ENCODE measurements at regions not wholly inside any gene's neighbourhood (a gene's known extent, or its start where the extent isn't known, plus 50 kb on each side); places are given as distances from the start of the nearest gene placed in this dataset.

DNA sequence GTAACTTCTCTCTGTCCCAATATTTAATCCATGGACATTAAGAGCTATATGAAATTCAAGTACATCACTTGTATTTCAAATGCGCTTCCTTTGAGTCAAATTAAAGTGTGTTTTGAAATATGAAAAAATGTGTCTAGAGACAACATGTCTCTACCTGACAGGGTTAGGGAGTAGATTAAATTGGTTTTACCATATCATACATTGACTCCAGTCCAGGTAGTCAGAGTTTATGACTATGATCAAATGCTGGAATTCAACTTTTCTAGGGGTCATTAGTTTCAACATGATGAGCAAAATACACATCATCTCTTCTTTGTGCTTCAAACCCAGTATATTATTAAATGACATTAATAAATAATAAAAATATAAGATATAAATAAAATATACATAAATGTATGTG lies 259.2 kb downstream of the CDH10 start:
- no peak for DNase-seq

DNA sequence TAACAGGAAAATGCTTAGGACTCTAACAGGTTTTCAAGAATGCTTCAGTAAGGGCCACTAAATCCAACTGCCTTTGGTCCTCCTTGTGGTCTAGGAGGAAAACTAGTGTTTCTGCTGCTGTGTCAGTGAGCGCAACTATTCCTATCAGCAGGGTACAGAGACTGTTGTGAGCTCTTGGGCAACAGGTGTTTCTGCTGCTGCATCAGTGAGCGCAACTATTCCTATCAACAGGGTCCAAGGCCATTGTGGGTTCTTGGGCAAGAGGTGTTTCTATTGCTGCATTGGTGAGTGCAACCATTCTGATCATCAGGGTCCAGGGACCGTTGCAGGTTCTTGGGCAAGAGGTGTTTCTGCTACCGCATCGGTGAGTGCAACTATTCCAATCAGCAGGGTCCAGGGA lies 256.3 kb downstream of the CDH10 start:
- no peak for DNase-seq

DNA sequence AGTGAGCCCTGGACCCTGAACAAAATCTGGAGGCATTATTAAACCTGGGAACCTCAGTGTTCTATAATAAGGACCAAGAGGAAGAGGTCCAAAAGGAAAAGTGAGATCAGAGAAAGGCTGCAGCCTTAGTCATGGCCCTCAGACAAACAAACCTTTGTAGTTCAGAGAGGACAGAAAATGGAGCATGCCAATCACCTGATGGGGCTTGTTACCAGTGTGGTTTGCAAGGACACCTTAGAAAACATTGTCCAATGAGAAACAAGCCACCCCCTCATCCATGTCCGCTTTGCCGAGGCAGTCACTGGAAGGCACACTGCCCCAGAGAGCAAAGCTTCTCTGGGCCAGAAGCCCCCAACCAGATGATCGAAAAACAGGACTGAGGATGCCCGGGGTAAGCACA lies 254.8 kb downstream of the CDH10 start:
- DNase-seq: no peak

DNA sequence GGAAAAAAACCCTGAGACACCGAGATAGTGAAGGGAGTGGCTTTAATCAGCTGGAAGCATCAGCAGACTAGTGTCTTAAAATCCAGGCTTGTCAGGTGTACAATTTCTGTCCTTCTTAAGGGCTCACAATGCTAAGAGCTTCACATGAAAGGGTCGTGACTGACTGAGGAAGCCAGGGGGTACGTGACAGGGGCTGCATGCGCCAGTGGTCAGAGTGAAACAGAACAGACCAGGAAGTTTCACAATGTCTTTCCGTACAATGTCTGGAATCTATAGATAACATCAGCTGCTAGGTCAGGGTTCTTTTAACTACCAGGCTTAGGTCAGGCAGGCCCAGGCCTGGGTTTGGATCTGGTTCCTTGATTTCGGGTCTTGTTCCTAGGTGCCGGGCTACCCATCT lies 253.0 kb downstream of the CDH10 start:
- DNase-seq: no peak

DNA sequence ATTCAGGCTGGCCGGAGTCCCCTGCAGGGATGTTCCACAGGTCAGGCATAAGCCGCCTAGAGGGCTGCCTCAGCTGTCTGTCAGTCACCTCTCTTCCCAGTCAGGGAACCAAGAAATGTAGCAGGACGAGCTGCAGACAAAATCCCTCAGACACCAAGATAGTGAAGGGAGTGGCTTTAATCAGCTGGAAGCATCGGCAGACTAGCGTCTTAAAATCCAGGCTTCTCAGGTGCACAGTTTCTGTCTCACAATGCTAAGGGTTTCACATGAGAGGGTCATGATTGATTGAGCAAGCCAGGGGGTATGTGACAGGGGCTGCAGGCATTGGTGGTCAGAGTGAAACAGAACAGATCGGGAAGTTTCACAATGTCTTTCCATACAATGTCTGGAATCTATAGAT lies 247.2 kb downstream of the CDH10 start:
- no peak for DNase-seq

DNA sequence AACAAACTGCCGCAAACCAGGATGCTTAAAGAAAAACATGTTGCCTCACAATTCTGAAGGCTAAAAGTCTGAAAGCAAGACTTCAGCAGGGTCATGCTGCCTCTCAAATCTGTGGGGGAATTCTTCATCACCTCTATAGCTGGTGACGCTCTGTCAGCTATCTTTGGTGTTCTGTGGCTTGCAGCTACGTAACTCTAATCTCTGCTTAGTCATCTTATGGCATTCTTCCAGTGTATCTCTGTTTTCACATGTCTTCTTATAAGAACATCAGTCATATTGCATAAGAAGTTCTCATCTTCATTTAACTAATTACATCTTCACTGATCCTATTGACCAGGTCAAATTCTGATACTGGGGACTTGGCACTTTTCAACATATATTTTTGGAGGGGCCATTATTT lies 243.0 kb downstream of the CDH10 start:
- DNase-seq: no peak

DNA sequence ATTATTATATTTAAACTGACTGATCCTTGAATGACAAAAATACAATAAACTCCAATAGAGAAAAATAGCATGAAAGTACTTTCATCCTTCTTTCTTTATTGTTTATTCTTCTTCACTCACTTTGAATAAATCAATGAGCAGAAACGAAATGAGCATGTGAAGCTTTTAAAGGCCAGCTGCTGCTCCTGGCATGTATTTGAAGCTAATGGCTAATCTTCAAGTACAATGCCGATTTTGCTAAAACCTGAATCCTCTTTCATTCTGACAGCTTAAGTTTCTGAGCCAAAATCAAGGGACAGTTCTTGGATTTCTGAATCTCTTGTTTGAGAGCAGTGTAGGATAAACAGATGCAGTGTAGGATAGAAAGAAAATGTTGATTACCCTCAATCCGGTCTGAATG lies 237.3 kb downstream of the CDH10 start:
- no peak for DNase-seq

DNA sequence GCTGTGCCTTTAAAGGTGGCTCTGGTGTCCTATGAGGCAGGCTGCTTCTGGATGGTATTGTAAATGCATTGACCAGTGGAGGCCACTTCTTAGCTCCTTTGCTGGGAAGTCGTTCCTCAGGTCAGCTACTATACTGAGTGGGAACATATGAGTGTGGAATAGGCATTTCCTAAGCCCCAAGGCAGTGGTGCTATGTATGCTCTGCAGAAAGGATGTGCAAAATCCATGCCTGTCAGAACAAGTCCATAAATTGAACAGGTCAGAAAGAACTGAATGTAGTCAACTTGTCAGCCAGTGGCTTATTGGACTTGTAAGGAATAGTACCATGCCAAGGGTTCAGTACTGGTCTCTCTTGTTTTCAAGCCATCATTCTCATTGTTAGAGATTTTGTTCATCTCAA lies 216.4 kb downstream of the CDH10 start:
- DNase-seq: no peak

DNA sequence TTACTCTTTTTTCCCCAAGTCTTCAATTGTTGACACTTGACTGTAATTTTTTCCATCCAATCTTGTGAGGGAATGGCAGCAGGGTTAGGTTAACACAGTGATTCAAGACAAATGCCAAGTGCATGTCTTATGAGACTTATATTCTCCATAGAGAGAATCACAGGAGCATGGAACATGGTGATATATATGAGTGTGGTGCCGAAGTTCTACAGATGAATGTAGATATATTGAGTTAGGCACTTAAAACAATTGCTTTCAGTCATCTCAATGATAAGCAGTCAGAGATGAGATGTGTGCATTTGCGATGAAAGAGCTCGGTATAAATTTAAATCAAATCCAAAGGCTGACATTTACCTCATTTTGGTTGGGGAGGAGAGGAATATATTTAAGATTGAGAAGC lies 211.2 kb downstream of the CDH10 start:
- DNase-seq: no peak

Measured in kidney glomerular epithelial cell (primary cell).